Neural progenitor cell (in vitro differentiated cells): ENCODE measurements at regions not wholly inside any gene's neighbourhood (a gene's known extent, or its start where the extent isn't known, plus 50 kb on each side); places are given as distances from the start of the nearest gene placed in this dataset.

Experiments
- EZH2 ChIP-seq: fragments of 200-600 bp; sonication (generic); IDR thresholded peaks from 2 replicates; pipeline ENCODE4 v1.6.1; 2017; ENCODE audit warnings: antibody characterized with exemption, mild to moderate bottlenecking, moderate library complexity
- TF ChIP-seq, protein P1 (sequence below): fragments of 200-600 bp; sonication (generic); IDR thresholded peaks from 2 replicates; pipeline ENCODE4 v1.5.1; 2017; ENCODE audit warnings: antibody characterized with exemption, mild to moderate bottlenecking

DNA sequence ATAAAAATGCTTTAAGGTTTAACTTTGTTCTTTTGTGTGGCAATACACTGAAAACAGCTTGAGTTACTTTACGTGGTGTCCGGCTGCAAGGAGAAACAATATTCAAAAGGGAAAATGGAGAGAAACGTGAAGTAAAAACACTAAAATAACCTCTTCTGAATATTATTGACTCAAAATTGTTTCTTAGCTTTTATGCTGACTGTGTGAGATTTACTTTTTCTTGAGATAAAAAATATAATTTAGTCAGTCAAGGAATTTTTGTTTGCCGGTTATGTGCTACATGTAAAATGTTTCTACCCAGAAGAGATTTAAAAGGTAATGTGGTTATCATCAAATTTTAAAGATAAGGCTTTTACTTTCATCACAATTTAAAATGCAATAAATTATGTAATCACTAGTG, 200.6 kb upstream of the GPC6 start:
- TF ChIP-seq, protein P1, sequence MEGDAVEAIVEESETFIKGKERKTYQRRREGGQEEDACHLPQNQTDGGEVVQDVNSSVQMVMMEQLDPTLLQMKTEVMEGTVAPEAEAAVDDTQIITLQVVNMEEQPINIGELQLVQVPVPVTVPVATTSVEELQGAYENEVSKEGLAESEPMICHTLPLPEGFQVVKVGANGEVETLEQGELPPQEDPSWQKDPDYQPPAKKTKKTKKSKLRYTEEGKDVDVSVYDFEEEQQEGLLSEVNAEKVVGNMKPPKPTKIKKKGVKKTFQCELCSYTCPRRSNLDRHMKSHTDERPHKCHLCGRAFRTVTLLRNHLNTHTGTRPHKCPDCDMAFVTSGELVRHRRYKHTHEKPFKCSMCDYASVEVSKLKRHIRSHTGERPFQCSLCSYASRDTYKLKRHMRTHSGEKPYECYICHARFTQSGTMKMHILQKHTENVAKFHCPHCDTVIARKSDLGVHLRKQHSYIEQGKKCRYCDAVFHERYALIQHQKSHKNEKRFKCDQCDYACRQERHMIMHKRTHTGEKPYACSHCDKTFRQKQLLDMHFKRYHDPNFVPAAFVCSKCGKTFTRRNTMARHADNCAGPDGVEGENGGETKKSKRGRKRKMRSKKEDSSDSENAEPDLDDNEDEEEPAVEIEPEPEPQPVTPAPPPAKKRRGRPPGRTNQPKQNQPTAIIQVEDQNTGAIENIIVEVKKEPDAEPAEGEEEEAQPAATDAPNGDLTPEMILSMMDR = no peak
- TF ChIP-seq EZH2 = no peak
